ENCODE measurements at regions not wholly inside any gene's neighbourhood (a gene's known extent, or its start where the extent isn't known, plus 50 kb on each side); places are given as distances from the start of the nearest gene placed in this dataset.
"Not testable (repeated sequence)": the region's sequence is repeated elsewhere in the genome, so short reads cannot be mapped to it uniquely, and the experiment has no call there.

GRCh38 chr10:3654980-3655379, 130.0 kb downstream of the KLF6 start:
- no peaks in the 10 kb centered on the region for H3K27me3 ChIP-seq
- DNase-seq = no peak
- H3K9me3 ChIP-seq = no peaks in the 10 kb centered on the region
- no peaks in the 10 kb centered on the region for H3K4me1 ChIP-seq
- H3K4me3 ChIP-seq = no peak overlapping the region
- intact Hi-C loops (cut with DNase I) = no loop called here
- H3K27ac ChIP-seq = no peak overlapping the region
- WGBS, 2 donors = 82 to 86% methylated on average over 1 of the region's 1 CpG
- H3K36me3 ChIP-seq = no peaks in the 10 kb centered on the region
- TF ChIP-seq CTCF (IDR thresholded peaks at IDR 0.05) = no peak

- WGBS, 2 donors = 54 to 68% methylated on average over 2 of the region's 2 CpGs
- Histone ChIP-seq H3K4me3 (no peak overlapping the region), H3K27me3 (no peaks in the 10 kb centered on the region), H3K36me3 (no peaks in the 10 kb centered on the region), H3K4me1 (no peaks in the 10 kb centered on the region), H3K27ac (no peak overlapping the region), H3K9me3 (no peaks in the 10 kb centered on the region)
- TF ChIP-seq POLR2A (IDR thresholded peaks at IDR 0.05) (no peak), CTCF (IDR thresholded peaks at IDR 0.05) (no peak)
- no peak for DNase-seq
- intact Hi-C loops (cut with DNase I) = no loop called here
Observed at GRCh38 chr10:3654496-3654895, 130.5 kb downstream of the KLF6 start.

GRCh38 chr10:3653303-3653702, 131.7 kb downstream of the KLF6 start:
- H3K4me3 ChIP-seq; H3K27me3 ChIP-seq; H3K9me3 ChIP-seq; H3K36me3 ChIP-seq; H3K4me1 ChIP-seq; H3K27ac ChIP-seq; intact Hi-C loops (cut with DNase I); DNase-seq: not testable (repeated sequence)
- 71 to 88% methylated on average over 2 of the region's 2 CpGs for WGBS, 2 donors

- H3K4me1 ChIP-seq = peaks cover 0 to 3% (median 0%) of the 10 kb centered on the region in 3 donors
- no peaks in the 10 kb centered on the region for H3K27me3 ChIP-seq
- H3K4me3 ChIP-seq = no peak overlapping the region
- H3K27ac ChIP-seq = no peak overlapping the region
- intact Hi-C loops (cut with DNase I) = no loop called here
- 60 to 72% methylated on average over 13 of the region's 13 CpGs for WGBS, 2 donors
- TF ChIP-seq POLR2A (IDR thresholded peaks at IDR 0.05) = no peak
- TF ChIP-seq CTCF (IDR thresholded peaks at IDR 0.05) = no peak
- no peak for DNase-seq
- H3K36me3 ChIP-seq = no peaks in the 10 kb centered on the region
- H3K9me3 ChIP-seq = no peaks in the 10 kb centered on the region
Observed at GRCh38 chr10:3652886-3653285, 132.1 kb downstream of the KLF6 start.

GRCh38 chr10:3651969-3652653, 132.9 kb downstream of the KLF6 start:
- DNase-seq = no peak
- no peak overlapping the region for H3K4me3 ChIP-seq
- no peaks in the 10 kb centered on the region for H3K27me3 ChIP-seq
- peaks cover 0 to 4% (median 0%) of the 10 kb centered on the region in 3 donors for H3K4me1 ChIP-seq
- WGBS, 2 donors = 94 to 100% methylated on average over 2 of the region's 6 CpGs
- H3K36me3 ChIP-seq = no peaks in the 10 kb centered on the region
- intact Hi-C loops (cut with DNase I) = no loop called here
- no peak for TF ChIP-seq CTCF (IDR thresholded peaks at IDR 0.05)
- no peaks in the 10 kb centered on the region for H3K9me3 ChIP-seq
- H3K27ac ChIP-seq = no peak overlapping the region

GRCh38 chr10:3648576-3648975, 136.4 kb downstream of the KLF6 start:
- Histone ChIP-seq H3K4me3 (no peak overlapping the region), H3K9me3 (no peaks in the 10 kb centered on the region), H3K27me3 (no peaks in the 10 kb centered on the region), H3K36me3 (no peaks in the 10 kb centered on the region), H3K4me1 (peaks cover 0 to 4% (median 0%) of the 10 kb centered on the region in 3 donors), H3K27ac (no peak overlapping the region)
- intact Hi-C loops (cut with DNase I) = no loop called here
- TF ChIP-seq CTCF (IDR thresholded peaks at IDR 0.05) (no peak), POLR2A (IDR thresholded peaks at IDR 0.05) (no peak)
- no peak for DNase-seq
- 88 to 94% methylated on average over 6 of the region's 6 CpGs for WGBS, 2 donors
